OCI-LY7 (cell line): ENCODE measurements at regions not wholly inside any gene's neighbourhood (a gene's known extent, or its start where the extent isn't known, plus 50 kb on each side); places are given as distances from the start of the nearest gene placed in this dataset.
"Not testable (repeated sequence)": the region's sequence is repeated elsewhere in the genome, so short reads cannot be mapped to it uniquely, and the experiment has no call there.

Experiments
- EZH2phosphoT487 ChIP-seq: fragments of 200-600 bp; sonication (generic); IDR thresholded peaks from 2 replicates; pipeline ENCODE4 v1.6.1; 2018; ENCODE audit warnings: low read depth, borderline replicate concordance, mild to moderate bottlenecking, mixed run types, antibody characterized with exemption, low read length, moderate library complexity, mixed read lengths
- TF ChIP-seq, protein P1 (sequence below): fragments of 200-600 bp; sonication (generic); conservative IDR thresholded peaks from 2 replicates; pipeline ENCODE4 v1.5.1; 2014; ENCODE audit warnings: mild to moderate bottlenecking, antibody characterized with exemption, low read length, moderate library complexity, mixed read lengths

DNA sequence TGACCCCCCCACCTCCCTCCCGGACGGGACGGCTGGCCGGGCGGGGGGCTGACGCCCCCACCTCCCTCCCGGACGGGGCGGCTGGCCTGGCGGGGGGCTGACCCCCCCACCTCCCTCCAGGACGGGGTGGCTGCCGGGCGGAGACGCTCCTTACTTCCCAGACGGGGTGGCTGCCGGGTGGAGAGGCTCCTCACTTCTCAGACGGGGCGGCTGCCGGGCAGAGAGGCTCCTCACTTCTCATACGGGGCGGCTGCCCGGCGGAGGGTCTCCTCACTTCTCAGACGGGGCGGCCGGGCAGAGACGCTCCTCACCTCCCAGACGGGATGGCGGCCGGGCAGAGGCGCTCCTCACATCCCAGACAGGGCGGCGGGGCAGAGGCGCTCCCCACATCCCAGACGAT, 84.7 kb downstream of the OR2B2 start:
- TF ChIP-seq, protein P1, sequence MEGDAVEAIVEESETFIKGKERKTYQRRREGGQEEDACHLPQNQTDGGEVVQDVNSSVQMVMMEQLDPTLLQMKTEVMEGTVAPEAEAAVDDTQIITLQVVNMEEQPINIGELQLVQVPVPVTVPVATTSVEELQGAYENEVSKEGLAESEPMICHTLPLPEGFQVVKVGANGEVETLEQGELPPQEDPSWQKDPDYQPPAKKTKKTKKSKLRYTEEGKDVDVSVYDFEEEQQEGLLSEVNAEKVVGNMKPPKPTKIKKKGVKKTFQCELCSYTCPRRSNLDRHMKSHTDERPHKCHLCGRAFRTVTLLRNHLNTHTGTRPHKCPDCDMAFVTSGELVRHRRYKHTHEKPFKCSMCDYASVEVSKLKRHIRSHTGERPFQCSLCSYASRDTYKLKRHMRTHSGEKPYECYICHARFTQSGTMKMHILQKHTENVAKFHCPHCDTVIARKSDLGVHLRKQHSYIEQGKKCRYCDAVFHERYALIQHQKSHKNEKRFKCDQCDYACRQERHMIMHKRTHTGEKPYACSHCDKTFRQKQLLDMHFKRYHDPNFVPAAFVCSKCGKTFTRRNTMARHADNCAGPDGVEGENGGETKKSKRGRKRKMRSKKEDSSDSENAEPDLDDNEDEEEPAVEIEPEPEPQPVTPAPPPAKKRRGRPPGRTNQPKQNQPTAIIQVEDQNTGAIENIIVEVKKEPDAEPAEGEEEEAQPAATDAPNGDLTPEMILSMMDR, result not testable (repeated sequence)
- not testable (repeated sequence) for TF ChIP-seq EZH2phosphoT487
